GM12891 (cell line): ENCODE measurements at regions not wholly inside any gene's neighbourhood (a gene's known extent, or its start where the extent isn't known, plus 50 kb on each side); places are given as distances from the start of the nearest gene placed in this dataset.

ENCODE experiments used
- POLR2A ChIP-seq: IDR thresholded peaks from 2 replicates; pipeline ENCODE4 v1.6.1; 2011; ENCODE audit warnings: low read depth, low read length, control low read depth
- TAF1 ChIP-seq: IDR thresholded peaks from 2 replicates; pipeline ENCODE4 v1.6.1; 2011; ENCODE audit warnings: low read depth, low read length, control low read depth

DNA sequence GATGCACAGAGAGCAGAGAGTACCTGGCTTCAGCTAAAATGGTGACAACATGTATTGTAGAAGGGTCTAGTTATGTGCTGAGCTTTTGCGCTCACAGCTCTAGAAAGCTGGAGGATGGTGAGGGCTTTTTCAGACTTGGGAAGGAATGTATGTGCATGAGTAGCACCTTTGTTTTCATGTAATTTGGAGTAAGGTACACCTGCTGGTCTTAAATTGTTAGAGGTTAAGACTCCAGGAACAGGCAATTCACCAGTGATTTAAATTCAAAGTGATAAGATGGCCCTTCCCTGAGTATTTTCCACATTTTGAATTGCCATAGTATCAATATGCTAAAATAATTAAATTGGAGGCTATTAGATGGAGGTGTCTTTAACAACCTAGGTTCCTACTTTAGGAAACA is 436.4 kb upstream of the GOLIM4 start:
- TF ChIP-seq TAF1 (no peak), POLR2A (no peak)
